Stimulated activated CD8-positive, alpha-beta memory T cell treated with anti-CD3 and anti-CD28 coated beads, Interleukin-12 subunit alpha, Interleukin-12 subunit beta, amount 100 ng/mL, for 24 hours (primary cell): ENCODE measurements at regions not wholly inside any gene's neighbourhood (a gene's known extent, or its start where the extent isn't known, plus 50 kb on each side); places are given as distances from the start of the nearest gene placed in this dataset.

Experiments
- DNase-seq: peaks from one replicate; pipeline ENCODE4 v3.0.0-alpha.2; 2020; ENCODE audit errors: extremely low read depth

DNA sequence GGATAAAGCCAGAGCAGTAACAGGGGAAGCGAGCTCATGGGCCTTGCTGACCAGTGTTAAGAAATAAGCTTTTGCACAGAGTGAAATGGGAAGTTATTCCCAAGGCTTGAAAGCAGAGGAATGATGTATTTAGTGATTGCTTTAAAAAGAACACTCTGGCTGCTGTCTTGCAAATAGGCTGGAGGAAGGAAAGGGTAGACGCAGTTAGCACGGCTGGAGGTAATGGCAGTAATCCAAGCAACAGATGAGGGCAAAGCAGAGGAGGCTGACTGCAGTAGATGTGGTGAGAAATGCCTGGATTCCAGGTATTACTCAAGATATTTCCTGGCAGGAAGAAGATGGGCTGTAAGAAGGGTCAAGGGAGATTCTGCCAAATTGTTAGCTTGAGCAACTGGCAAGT, 1342.3 kb upstream of the AGA start:
- no peak for DNase-seq

DNA sequence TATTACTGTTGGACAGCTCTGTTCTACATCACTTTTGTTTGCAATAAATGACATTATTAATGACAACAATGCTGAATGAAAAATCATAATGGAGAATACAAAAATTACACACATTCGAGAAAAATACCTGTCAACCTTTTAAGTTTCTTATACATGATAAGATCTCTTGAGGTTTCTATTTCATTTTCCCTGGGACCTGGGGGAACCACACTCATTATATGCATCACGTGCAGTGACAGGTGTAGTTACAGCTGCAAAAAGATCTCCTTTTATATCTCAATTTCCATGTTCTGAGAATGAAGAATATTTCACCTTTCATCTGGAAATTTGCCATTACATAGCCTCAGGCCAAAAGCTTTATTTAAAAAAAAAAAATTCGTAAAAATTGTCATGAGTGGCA, 1347.0 kb upstream of the AGA start:
- DNase-seq, result no peak

DNA sequence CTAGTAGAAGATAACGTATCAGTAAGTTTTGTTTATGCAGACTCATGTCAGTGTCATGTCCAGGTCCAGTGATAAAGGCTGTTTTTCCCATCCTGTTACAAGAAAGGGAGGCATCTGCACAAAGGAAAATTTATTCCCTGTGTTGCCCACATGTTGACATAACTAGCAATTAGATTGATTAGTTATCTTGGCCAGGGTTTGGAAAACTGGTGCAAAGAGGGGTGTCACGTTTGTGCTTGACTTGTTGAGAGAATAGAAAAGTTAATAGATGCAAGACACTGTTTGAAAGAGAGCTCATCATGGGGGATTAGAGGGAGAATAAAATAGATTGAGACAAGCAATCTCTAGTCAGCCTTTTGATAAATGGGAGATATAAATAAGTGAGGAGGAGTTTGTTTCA, 1357.0 kb upstream of the AGA start:
- DNase-seq, result no peak

DNA sequence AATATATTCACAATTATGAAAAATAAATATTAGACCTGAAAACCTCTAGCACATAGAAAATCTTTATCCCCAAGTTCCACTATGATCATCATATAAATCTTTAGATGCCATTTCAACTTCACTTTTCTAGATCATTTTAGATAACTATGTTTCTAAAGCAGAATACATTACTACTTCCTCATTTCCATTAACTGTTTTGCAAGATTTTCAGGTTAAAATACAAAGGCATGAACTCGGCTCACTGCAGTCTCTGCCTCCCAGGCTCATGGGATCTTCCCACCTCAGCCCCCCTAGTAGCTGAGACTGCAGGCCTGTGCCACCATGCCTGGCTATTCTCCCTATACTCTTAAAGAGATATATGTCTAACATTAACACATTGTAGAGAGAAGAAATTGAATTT, 1365.9 kb upstream of the AGA start:
- DNase-seq, result no peak

DNA sequence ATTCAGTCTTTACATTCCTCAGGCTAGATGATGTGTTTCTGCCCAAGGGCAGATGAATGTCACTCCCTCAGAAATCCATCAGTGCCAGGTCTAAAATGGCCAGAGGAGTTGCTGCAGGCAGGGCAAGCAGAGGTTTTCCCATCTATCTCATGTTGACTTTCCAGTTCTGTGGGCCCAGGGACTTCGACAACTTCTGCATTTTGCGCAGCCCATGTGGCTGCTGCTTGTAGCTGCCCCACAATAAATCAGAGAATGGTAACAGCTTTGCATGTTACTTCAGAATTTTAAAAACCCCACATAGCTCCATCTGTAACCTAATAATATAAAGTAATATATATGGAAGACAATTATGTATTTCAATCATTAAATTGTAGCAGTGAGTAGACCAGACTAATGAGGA, 1367.7 kb upstream of the AGA start:
- no peak for DNase-seq

DNA sequence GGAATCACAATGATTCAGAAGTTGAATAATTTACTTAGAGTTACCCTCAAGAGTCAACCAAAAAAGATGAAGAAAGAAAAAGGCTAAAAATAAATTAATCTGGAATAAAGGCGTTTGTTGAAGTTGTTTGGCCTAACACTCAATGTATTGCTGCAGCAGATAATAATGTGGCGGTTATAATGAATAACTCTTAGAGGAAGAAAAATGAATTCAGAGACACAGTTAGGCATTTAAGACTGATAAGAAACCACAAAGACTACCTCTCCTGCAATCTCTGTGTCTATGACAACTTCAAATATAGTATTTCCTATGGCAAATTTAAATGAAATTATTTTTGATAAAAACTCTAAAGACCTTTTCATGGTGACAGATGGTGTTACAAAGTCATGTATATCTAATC, 1369.1 kb upstream of the AGA start:
- DNase-seq, result no peak

DNA sequence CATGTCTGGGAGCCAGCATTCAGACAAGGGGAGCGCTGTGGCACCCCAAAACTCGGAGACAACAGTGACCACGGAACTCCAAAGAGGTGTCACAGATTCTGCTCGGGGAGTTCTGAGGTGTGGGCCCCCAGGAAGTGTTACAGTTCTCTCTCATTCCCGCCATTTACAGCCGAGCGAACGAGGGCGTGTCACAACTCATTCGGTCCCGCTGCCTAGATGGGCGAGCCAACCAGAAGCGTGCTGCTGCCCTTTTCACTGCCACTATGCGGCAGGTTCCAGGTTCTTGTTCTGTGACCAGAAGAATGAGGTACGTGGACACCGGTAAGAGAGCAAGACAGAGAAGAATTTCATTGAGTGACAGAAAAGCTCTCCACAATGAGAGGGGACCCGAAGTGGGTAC, 1370.6 kb upstream of the AGA start:
- DNase-seq, result no peak

DNA sequence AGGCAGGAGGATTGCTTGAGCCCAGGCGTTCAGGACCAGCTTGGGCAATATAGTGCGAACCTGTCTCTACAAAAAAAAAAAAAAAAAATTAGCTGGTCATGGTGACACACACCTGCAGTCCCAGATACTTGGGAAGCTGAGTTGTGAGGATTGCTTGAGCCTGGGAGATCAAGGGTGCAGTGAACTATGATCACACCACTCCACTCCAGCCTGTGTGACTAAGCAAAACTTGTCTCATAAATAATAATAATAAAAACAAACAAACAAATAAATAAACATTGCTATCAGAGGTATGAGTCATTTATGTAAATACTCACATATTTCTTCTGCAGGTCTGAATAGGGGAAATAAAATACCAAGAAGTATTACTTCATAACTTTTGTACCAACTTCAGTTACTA, 1372.7 kb upstream of the AGA start:
- no peak for DNase-seq

DNA sequence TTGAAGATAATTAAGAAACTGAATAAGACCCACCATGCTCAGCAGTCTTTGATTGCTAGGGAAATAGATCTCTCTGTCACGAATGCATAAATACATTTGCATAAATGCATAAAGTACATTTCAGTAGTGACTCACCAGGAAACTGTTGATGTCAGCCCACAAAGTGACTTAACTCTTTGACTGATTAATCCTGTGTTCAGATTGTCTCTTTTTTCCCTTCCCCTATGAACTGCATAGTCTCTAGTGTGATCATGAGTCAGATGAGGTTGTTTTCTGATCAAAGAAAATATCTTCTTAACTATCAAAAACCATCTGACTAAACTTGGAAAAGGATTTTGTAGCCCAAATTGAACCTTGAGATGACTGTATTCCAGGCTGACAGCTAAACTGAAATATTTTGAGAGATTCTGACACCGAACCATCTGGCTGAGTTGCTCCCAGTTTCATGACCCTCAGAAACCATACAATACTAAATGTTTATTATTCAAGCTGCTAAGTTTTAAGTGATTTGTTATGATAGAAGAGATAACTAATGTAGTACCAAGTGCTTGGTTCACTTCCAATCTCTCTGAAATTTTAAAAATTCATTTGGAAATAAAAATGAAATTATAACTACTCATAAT, 1381.5 kb upstream of the AGA start:
- no peak for DNase-seq

DNA sequence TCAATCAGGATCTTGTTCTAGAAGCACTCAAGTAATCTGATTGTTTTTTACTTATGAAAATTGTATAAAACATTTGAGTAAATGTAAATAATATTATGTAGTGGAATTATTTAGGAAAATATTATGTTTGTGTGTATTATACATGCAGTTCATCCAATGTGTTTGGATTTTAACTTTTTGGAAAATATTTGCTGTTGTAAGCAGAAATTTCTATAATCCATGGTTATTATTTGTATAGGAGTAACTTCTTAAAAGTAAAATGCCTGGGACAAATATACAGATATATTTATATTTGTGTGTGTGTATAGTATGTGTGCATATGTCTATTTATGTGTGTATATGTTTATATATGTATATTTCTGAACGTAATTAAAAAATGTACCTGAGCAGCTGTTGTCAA, 1394.6 kb upstream of the AGA start:
- no peak for DNase-seq

DNA sequence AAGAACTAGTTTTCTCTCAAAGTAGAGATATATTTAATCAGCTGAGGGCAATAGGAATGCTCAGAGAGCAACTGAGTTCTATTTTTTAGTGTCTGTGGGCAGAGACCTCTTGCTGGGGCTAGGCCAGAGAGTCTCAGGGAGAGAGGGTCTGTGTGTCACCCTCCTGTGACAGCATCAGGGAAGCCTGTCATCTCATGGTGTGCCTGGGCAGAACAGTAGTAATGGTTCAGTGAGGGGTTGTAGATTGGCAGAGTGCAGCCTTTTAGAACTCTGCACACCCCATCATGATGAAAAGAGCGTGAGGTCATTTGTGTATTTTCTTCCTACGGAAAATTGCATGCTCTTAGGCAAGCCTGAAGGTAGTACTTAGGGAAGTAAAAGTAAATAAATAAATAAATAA, 1396.5 kb upstream of the AGA start:
- no peak for DNase-seq

DNA sequence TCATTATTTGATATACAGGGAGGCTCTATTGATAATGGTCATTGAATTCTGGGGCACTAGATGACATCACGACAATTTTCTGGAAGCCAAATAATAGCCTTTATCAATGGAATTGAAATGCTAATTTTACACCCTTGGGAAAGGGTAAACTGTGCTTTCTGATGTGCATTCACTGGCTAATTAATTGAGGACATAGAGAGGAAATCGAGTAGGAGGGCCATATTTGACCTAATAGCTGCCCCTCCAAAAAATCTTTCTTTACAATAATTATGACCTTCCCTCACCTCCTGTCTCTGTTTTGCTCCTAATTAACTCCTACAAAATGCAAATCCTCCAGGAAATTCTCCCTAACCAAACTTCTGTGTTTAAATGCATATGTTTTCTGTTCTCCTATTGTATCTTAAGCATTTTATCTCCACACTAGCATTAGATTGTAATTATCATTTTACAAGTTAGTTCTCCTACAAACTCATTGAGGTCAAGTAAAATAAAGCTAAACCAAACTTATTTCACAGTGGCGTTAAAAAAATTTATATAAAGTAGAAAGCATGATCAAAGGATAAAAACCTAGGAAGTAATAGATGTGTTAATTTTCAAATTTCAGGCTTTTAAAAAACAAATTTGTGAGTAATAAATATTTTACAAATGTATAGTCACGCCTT, 1414.0 kb upstream of the AGA start:
- no peak for DNase-seq

DNA sequence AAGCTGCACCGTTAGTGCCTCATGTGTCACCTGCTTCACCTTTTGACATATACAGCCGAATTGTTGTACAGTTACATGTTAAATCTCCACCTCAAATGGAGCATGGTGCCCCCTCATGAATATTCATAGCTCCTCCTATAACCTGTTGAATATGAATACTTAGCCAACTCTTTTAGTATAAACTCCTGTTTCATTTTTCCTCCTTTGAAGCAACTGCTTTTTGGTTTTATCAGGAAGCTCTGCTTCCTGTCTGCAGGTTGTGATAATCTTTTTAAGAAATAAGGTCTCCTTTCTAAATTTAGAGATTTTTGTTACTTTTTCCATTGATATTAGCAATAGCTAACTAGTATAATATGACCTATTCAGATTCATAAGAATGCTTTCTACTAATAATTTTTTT, 1429.2 kb upstream of the AGA start:
- no peak for DNase-seq

DNA sequence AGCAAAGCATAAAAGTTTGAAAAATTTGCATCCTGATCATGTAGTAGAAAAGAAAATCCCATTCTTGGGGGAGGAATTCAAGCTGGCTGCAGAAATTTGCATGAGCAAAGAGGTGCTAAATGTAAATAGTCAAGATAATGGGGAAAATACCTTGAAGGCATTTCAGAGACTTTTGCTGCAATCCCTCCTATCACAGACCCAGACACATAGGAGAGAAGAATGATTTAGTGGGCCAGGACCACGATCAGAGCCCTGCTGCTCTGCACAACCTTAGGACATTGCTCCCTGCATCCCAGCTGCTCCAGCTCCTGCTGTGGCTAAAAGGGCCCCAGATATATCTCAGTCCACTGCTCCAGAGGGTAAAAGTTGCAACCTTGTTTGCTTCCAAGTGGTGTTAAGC, 1439.7 kb upstream of the AGA start:
- no peak for DNase-seq

DNA sequence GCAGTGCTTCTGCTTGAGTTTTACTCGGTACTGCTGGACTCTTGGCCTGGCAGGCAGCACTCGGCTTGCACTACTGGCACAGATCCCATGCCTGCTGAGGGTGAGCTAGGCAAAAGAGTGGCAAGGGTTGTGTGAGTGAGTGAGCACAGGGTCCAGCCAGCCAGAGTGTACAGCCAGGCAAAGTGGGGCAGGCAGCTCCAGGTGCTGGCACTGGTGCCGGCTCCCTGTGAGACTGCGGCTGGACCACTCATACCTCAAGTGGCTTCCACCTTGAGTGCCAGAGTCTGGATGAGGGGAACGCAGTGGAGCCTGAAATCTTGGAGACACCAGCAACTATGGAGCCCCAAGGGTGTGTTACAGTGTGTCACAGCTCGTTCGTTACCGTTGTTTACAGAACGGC, 1451.9 kb upstream of the AGA start:
- DNase-seq, result no peak

DNA sequence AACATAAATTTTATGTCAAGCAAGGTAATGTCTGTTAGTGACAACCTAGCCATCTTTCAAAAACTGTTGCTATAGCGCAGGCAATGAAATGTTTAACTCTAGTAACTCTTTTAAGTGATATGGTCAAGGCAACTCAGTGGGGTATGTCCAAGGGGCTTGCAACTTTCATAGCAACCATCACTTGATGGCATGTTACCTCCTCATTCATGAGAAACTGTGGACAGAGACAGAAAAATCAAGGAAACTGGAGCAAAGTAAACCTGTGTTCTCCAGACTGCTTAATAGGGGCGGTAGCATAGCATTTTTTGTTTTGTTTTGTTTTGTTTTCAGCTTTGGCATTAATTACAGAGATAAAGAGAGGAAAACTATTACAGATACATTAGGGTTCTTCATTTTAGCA, 1456.8 kb upstream of the AGA start:
- no peak for DNase-seq

DNA sequence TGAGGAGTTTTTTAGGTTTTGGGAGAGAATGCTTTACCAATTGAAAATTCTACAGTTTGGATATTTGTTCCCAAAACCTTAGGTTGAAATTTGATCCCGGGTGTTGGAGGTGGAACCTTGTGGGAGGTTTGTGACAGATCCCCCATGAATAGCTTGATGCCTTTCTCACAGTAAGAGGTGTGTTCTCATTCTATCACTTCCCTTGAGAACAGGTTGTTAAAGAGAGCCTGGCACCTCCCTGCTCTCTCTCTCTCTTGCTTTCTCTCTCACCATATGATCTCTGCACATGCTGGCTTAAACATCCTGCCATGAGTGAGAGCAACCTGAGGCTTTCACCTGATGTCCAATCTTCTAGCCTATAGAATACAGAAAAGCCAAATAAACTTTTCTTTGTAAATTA, 1475.5 kb upstream of the AGA start:
- DNase-seq, result no peak

DNA sequence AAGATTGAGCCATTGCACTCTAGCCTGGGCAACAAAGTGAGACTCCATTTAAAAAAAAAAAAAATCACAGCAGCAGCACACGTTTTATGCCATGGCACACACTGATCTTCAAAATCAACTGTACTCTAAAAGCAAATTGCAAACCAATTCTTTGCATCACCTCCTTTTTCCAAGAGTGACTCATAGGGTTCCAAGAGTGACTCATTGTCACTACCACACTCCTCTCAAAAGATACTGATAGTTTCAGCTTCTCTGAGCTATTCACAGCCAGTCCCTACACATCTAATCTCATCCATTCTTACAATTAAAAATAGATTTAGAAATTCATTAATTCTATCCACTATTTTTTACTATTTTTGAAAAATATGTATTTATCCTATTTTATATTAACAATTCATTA, 1494.9 kb upstream of the AGA start:
- DNase-seq, result no peak

DNA sequence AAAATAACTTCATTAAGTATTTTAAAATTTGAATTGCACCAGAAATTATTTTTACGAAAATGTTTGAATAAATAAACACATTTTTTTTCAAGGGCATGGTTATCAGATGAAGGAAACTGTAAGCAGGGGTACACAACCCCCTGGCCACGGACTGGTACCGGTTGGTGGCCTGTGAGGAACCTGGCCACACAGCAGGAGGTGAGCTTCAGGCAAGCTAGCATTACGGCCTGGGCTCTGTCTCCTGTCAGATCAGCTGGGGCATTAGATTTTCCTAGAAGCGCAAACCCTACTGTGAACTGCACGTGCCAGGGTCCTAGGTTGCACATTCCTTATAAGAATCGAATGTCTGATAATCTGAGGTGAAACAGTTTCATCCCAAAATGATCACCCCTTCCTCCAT, 1499.7 kb upstream of the AGA start:
- DNase-seq, result no peak

DNA sequence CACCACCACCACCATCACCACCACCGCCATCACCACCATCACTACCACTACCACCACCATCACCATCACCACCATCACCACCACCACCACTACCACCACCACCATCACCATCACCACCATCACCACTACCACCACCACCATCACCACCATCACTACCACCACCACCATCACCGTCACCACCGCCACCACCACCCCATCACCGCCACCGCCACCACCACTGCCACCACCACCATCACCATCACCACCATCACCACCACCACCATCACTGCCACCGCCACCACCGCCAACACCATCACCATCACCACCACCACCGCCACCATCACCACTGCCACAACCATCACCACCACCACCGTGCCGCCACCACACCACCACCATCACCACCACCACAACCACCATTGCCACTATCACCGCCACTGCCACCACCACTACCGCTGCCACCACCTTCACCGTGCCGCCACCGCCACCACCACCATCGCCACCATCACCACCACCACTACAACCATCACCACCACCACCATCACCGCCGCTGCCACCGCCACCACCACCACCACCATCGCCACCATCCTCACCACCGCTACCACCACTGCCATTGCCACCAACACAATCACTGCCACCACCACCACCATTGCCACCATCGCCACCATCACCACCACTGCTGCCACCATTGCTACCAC, 1511.3 kb upstream of the AGA start:
- DNase-seq, result no peak

DNA sequence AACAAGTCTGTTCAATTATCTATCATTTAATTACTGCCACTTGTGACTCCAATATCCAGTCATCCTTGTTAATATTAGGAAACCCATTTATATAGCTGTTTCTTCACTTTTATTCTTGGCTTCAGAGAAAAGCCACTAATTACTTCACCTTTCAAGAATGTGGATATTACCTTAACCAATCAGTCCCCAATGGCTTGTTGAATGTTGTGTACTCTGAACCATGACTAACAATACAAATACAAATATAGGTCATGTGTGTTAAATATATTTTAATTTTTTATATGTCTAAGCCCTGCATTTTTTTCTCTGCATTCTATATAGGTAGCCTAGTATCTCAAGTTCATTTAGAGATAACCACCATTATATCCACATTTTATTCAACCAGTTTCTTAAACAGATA, 1513.4 kb upstream of the AGA start:
- no peak for DNase-seq

DNA sequence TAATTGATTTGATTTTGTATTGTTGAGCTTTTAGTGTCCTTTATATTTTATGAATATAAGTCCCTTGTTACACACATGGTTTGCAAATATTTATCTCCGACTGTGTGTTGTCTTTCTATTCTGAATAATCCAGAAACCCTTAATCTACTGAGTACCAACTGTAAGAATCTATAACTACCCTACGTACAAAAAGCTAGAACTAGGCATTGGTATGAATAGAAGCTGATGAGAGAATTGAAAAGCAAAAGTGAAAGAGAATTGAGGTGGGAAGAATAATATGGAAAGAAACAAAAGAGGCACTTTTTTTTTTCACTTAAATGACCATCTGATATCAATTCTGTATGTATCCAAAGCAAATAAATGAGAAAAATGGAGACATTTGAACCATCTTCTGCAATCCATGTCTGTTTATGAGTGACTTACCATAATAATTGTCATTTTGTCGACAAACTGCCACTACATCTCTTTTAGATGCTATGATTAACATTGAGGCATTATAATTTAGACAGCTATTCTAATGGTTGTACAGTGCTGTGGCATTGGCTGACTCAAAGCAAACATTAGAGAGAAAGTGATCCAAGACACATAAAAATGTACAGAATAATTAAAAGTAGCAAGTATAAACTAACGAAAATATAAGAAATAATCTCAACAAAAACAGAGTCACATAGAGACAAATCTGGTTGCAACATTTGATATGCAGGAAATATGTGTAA, 1516.6 kb upstream of the AGA start:
- DNase-seq, result no peak

DNA sequence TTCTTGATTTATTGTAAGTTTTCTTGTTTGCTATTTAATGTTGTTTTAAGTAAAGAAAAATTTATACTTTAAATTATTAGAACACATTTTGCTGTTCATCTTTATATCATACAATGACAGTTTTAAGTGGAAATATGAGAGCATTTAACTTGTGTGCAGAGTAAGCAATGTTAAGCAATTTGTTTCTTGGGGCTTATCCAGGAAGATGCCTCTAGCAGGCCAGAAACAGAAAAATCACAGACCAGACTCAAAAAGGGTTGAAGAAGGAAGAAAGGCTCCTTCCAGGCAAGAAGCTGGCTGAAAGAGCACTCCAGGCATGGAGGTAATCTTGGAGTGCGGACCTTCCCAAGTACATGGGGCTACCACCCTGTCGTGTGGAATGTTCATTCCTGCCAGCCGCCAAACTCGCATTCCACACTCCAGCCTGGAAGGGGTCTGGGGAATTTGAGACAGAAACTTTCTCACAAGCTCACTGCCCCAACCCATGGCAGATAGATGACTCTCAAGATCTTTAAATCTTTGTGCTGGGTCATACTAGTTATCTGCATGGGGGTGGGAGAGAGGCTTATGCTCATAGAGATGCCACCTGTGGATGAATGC, 1521.3 kb upstream of the AGA start:
- DNase-seq, result no peak
